Mucosa of descending colon (tissue), 3 donors: ENCODE measurements at regions not wholly inside any gene's neighbourhood (a gene's known extent, or its start where the extent isn't known, plus 50 kb on each side); places are given as distances from the start of the nearest gene placed in this dataset.
"Not testable (repeated sequence)": the region's sequence is repeated elsewhere in the genome, so short reads cannot be mapped to it uniquely, and the experiment has no call there.

ENCODE experiments used
- ATAC-seq: fragments of 200-7000 bp; cut with Tn5 transposase; one replicate; pipeline ENCODE4 v1.9.1; 2020; ENCODE audit warnings: mild to moderate bottlenecking, moderate library complexity
- DNase-seq, 3 donors: peaks; one replicate each; pipeline ENCODE4 v3.0.0-alpha.2; 2020
- H3K36me3 ChIP-seq: fragments of 200-600 bp; one replicate; pipeline ENCODE4 v1.8.0; 2021; ENCODE audit warnings: low read depth, mild to moderate bottlenecking
- H3K4me1 ChIP-seq: fragments of 200-600 bp; one replicate; pipeline ENCODE4 v1.8.0; 2021; ENCODE audit warnings: low read depth, mild to moderate bottlenecking
- H3K4me3 ChIP-seq: fragments of 200-600 bp; one replicate; pipeline ENCODE4 v1.8.0; 2021; ENCODE audit warnings: mild to moderate bottlenecking
- H3K9me3 ChIP-seq: fragments of 200-600 bp; one replicate; pipeline ENCODE4 v1.8.0; 2021; ENCODE audit warnings: mild to moderate bottlenecking
- intact Hi-C, 2 donors: fragments of 100-400 bp; cut with DNase I in 1 of 2; cut with micrococcal nuclease in 1 of 2; formaldehyde crosslinking; loops; one replicate each; pipeline versions ENCODE4 v1.11.0 to v1.11.1; 2022; cut with DNase I, micrococcal nuclease
- TF ChIP-seq, protein P1 (sequence below): fragments of 200-600 bp; IDR thresholded peaks from one replicate; pipeline ENCODE4 v1.8.0; 2022; ENCODE audit warnings: antibody characterized with exemption, mild to moderate bottlenecking
- donor health status: DM: no; HTN: no; CAD: no; lungs with moderate emphysema.
- donor health status: DM: no; HTN: no; CAD: no.
- donor health status: DM: no; HTN: yes; CAD: no.

DNA sequence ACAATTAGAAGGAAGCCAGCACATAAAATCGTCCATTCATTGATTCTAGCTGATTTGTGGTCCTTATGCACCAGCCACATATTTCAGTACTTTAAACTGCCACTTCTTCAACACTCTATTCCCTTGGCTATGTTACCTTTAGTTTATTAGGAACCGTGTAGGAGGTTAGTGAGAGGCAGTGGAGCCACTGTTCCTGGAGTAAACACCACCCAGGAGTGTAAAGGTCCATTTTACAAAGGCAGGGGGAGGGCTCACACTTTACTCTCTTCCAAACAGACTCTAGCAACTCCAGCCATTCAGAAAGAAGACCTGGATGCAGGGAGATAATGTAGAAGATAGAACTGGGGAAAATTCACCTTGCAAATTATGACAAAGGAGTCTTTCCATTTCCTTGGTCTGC lies 170.2 kb upstream of the RPS23 start:
- Histone ChIP-seq H3K4me1 (no peaks in the 10 kb centered on the region), H3K36me3 (no peaks in the 10 kb centered on the region), H3K4me3 (no peak overlapping the region), H3K9me3 (no peaks in the 10 kb centered on the region)
- TF ChIP-seq, protein P1, sequence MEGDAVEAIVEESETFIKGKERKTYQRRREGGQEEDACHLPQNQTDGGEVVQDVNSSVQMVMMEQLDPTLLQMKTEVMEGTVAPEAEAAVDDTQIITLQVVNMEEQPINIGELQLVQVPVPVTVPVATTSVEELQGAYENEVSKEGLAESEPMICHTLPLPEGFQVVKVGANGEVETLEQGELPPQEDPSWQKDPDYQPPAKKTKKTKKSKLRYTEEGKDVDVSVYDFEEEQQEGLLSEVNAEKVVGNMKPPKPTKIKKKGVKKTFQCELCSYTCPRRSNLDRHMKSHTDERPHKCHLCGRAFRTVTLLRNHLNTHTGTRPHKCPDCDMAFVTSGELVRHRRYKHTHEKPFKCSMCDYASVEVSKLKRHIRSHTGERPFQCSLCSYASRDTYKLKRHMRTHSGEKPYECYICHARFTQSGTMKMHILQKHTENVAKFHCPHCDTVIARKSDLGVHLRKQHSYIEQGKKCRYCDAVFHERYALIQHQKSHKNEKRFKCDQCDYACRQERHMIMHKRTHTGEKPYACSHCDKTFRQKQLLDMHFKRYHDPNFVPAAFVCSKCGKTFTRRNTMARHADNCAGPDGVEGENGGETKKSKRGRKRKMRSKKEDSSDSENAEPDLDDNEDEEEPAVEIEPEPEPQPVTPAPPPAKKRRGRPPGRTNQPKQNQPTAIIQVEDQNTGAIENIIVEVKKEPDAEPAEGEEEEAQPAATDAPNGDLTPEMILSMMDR: no peak
- ATAC-seq (no peak), DNase-seq (no peak)
- intact Hi-C loops: no loop called here

DNA sequence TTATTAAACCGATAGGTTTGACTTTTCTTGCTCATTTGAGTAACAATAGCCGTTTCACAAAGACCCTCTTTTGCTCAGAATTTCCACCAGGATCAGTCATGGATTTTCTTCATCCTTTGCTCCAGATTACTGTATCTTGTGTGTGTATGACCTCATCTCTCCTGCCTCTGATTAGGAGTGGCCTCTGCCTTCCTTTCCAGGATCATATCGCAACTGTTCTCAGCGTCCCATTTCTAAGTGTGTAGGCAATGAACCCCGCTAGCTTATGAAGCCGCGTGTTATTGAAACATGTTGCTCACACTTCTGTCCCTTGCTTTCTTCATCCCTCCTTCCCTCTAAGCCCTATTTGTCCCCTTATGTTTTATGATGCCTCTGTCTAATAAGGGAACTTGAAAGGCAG lies 169.8 kb upstream of the RPS23 start:
- no peak overlapping the region for H3K4me3 ChIP-seq
- no peak for ATAC-seq
- H3K4me1 ChIP-seq: no peaks in the 10 kb centered on the region
- no peaks in the 10 kb centered on the region for H3K36me3 ChIP-seq
- no peaks in the 10 kb centered on the region for H3K9me3 ChIP-seq
- TF ChIP-seq, protein P1: no peak
- intact Hi-C loops: no loop called here
- no peak for DNase-seq

DNA sequence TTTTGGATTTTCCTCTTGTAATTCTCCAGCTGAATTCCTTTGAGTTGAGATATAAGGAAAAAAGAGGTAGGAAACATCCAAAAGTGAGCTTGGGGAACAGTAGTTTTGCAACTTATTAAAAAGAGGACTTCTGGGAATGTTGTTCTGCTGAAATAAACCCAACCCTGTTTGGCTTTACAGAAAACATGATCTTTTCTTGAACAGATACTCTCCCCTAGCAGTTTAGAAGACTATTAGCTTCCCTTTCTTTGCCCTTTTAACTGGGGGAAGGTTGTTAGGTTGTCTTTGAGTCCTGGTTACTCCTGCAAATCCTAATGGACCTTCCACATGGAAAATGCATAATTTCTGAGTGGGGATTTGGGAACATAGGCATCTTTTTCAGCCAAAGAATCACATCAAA lies 168.7 kb upstream of the RPS23 start:
- DNase-seq (no peak), ATAC-seq (no peak)
- H3K4me1 ChIP-seq: no peaks in the 10 kb centered on the region
- no peaks in the 10 kb centered on the region for H3K9me3 ChIP-seq
- no peak overlapping the region for H3K4me3 ChIP-seq
- TF ChIP-seq, protein P1: no peak
- intact Hi-C loops: no loop called here
- no peaks in the 10 kb centered on the region for H3K36me3 ChIP-seq

DNA sequence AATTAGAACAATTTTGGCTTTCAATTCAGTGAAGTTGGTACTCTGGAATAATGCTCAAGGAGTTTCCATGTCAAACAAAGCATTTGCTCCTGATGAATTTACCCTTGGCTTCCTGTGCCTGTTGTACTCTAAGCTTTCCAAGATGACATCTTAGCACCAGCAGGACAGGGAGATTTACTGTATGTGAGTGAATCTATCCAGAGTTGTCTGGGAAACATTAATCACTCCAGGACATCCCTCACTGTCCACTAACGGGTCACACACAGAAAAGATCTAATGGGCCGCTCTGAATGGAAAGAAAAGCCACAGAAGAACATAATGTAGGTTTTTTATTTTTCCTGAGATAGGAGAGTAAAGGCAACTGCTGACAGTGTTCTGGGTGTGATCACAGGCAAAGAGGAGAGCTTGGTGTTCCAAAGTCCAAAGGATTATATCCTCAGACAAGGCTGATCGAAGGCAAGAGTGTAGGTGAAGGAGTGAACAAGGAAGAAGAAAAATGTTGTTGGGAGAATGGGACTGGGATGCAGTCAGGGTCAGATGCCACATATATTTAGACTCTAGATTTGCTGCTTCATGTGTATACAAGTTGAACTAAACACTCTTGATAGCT lies 167.7 kb upstream of the RPS23 start:
- H3K36me3 ChIP-seq: no peaks in the 10 kb centered on the region
- ATAC-seq (peak; percentile 67), DNase-seq (peak in 1 of 3 donors; percentile 16)
- no peaks in the 10 kb centered on the region for H3K4me1 ChIP-seq
- intact Hi-C loops: no loop called here
- no peaks in the 10 kb centered on the region for H3K9me3 ChIP-seq
- TF ChIP-seq, protein P1: no peak
- no peak overlapping the region for H3K4me3 ChIP-seq

DNA sequence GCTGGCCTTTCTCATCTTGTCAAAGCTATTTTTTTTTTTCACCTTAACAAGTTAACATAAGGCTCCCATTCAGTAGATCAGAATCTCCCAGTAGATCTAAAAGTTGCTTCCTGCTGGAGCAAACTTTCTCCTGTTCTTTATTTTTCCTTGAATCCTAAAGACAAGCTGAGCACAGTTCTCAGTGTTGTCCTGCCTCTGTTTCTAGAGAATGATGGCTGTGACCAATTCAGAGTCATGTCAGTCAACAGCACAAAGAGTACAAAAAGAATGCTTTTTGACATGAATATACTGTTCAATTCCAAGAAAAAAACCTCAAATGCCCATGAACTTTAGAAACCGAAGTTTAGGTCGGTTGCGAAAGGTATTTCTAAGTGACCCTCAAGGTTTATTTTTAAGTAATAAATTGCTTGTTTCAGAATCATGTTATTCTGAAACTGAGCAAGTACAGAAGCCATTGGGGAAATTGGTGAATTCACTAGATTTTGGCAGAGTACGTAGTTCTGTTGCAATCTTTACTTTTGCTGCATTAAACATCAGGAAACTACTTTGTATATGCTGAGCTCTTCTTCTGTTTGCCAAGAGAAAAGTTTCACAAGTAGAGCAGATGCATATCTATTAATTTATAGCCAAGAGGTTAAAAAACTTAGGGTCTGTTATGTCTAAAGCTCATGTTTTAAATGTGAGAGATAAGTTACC lies 161.7 kb upstream of the RPS23 start:
- no peaks in the 10 kb centered on the region for H3K36me3 ChIP-seq
- intact Hi-C loops: no loop called here
- DNase-seq (no peak), ATAC-seq (no peak)
- H3K4me1 ChIP-seq: no peaks in the 10 kb centered on the region
- TF ChIP-seq, protein P1: no peak
- no peak overlapping the region for H3K4me3 ChIP-seq
- no peaks in the 10 kb centered on the region for H3K9me3 ChIP-seq

DNA sequence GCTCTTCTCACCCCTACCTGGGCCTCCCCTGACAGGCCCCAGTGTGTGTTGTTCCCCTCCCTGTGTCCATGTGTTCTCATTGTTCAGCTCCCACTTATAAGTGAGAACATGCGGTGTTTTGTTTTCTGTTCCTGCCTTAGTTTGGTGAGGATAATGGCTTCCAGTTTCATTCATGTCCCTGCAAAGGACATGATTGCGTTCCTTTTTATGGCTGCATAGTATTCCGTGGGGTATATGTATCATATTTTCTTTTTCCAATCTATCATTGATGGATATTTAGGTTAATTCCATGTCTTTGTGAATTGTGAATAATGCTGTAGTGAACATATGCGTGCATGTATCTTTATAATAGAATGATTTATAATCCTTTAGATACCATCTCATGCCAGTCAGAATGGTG lies 159.4 kb upstream of the RPS23 start:
- H3K4me1 ChIP-seq, DNase-seq, intact Hi-C loops, H3K36me3 ChIP-seq, ATAC-seq, H3K9me3 ChIP-seq, H3K4me3 ChIP-seq: not testable (repeated sequence)
